Right cardiac atrium (tissue), 5 donors: ENCODE measurements at regions not wholly inside any gene's neighbourhood (a gene's known extent, or its start where the extent isn't known, plus 50 kb on each side); places are given as distances from the start of the nearest gene placed in this dataset.
"Not testable (repeated sequence)": the region's sequence is repeated elsewhere in the genome, so short reads cannot be mapped to it uniquely, and the experiment has no call there.

Experiments used
- ATAC-seq, 2 donors: fragments of 200-7000 bp; cut with Tn5 transposase; one replicate each; pipeline versions ENCODE4 v1.8.0 to v1.9.1; 2020; ENCODE audit warnings: moderate library complexity in 2 of 2, mild to moderate bottlenecking in 1 of 2
- DNase-seq, 3 donors: peaks; one replicate each; pipeline ENCODE4 v3.0.0-alpha.2; 2020
- H3K27ac ChIP-seq: one replicate; pipeline ENCODE4 v1.5.1; 2013; ENCODE audit warnings: mild to moderate bottlenecking, low read length, control low read depth, moderate library complexity
- H3K27me3 ChIP-seq: one replicate; pipeline ENCODE4 v1.6.1; 2013; ENCODE audit not compliant: control insufficient read depth, insufficient read depth
- H3K4me1 ChIP-seq: one replicate; pipeline ENCODE4 v1.6.1; 2013; ENCODE audit warnings: low read length; ENCODE audit not compliant: control insufficient read depth, insufficient read depth
- H3K4me3 ChIP-seq: one replicate; pipeline ENCODE4 v1.5.1; 2013; ENCODE audit warnings: low read length, control low read depth
- H3K9me3 ChIP-seq: one replicate; pipeline ENCODE4 v1.6.1; 2013; ENCODE audit warnings: low read length; ENCODE audit not compliant: control insufficient read depth
- WGBS: extraction: QIAGEN DNeasy Blood & Tissue Kit; methylation state at CpG from one replicate; pipeline ENCODE4 v1.1.7; 2013; 5-methylcytosine and 5-hydroxymethylcytosine counted together
- intact Hi-C, 4 donors: fragments of 100-400 bp; cut with DNase I; formaldehyde crosslinking; loops; one replicate each; pipeline versions ENCODE4 v1.11.0 to v1.14.0; 2022 to 2023
- donor health status: healthy with polysubstance abuse.
- donor health status: DM: no; HTN: yes; CAD: no.
- donor health status: DM: no; HTN: no; CAD: no.
- donor health status: DM: no; HTN: yes; CAD: no; lungs with severe emphysema.
- donor health status: DM: yes; HTN: yes; CAD: no.

DNA sequence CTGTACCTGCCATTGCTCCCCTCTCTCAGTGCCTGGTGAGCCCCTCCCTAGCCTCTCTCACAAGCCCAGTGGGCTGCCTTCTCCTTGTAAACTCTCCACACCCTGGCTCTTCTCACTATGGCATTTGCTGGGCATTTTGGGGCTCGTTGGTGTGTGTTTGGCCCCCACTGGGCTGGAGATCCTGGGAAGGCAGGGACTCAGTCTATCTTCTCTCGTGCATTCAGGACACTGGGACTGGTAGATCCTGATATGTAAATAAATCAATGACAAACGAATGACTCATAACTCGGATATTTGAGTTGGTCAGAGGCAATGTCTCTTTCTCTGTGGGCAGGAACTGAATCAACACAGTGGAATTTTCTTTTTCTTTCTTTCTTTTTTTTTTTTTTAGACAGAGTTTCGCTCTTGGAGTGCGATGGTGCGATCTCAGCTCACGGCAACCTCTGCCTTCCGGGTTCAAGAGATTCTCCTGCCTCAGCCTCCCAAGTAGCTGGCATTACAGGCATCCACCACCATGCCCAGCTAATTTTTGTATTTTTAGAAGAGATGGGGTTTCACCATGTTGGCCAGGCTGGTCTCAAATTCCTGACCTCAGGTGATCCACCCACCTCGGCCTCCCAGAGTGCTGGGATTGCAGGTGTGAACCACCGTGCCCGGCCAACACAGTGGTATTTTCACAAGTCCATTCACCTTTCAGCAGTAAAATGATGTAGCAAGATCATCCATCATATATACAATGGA lies 144.6 kb upstream of the SPRED2 start:
- DNase-seq (no peak), ATAC-seq (peak in 1 of 2 donors; percentile 13)
- Histone ChIP-seq H3K4me3 (no peak overlapping the region), H3K4me1 (no peaks in the 10 kb centered on the region), H3K27me3 (no peaks in the 10 kb centered on the region), H3K9me3 (no peaks in the 10 kb centered on the region), H3K27ac (no peak overlapping the region)
- 63% methylated on average over 12 of the region's 12 CpGs for WGBS
- intact Hi-C loops: no loop called here

- intact Hi-C loops: no loop called here
Measured at GRCh38 chr2:65576278-65576677, 143.9 kb upstream of the SPRED2 start.

GRCh38 chr2:65574993-65575392 lies 142.6 kb upstream of the SPRED2 start:
- DNase-seq (no peak), ATAC-seq (peak in 1 of 2 donors; percentile 41)
- Histone ChIP-seq H3K4me3 (no peak overlapping the region), H3K4me1 (no peaks in the 10 kb centered on the region), H3K27me3 (no peaks in the 10 kb centered on the region), H3K9me3 (no peaks in the 10 kb centered on the region), H3K27ac (no peak overlapping the region)
- intact Hi-C loops: loop anchor here in 2 of 4 donors (5.0 kb wide), 2 partner anchors 308 to 313 kb away; no protein-coding TSS in a partner anchor
- WGBS: 34% methylated on average over 4 of the region's 4 CpGs

More at GRCh38 chr2:65576278-65576677, 143.9 kb upstream of the SPRED2 start:
- ATAC-seq (no peak), DNase-seq (no peak)
- Histone ChIP-seq H3K27ac (no peak overlapping the region), H3K9me3 (no peaks in the 10 kb centered on the region), H3K27me3 (no peaks in the 10 kb centered on the region), H3K4me3 (no peak overlapping the region), H3K4me1 (no peaks in the 10 kb centered on the region)
- 72% methylated on average over 1 of the region's 1 CpG for WGBS

DNA sequence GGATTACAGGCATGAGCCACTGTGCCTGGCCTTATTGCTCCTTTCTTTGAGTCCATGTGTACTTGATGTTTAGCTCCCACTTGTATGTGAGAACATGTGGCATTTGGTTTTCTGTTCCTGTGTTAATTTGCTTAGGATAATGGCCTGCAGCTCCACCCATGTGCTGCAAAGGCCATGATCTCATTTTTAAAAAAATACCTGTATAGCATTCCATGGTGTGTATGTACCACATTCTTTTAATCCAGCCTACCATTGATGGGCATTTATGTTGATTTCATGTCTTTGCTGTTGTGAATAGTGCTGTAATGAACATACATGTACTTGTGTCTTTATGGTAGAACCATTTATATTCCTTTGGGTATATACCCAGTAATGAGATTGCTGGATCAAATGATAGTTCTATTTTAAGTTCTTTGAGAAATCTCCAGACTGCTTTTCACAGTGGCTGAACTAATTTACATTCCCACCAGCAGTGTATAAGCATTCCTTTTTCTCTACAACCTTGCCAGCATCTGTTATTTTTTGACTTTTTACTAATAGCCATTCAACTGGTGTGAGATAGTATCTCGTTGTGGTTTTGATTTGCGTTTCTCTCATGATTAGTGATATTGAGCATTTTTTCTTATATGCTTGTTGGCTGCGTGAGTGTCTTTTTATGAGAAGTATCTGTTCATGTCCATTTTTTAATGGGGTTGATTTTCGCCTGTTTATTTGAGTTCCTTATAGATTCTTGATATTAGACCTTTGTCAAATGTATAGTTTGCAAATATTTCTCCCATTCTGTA lies 136.4 kb upstream of the SPRED2 start:
- intact Hi-C loops: loop anchor here in 1 of 4 donors (10.0 kb wide), 1 partner anchor 654 kb away; no protein-coding TSS in a partner anchor
- not testable (repeated sequence) for H3K4me3 ChIP-seq, DNase-seq, H3K27me3 ChIP-seq, H3K4me1 ChIP-seq, ATAC-seq, H3K27ac ChIP-seq, H3K9me3 ChIP-seq
- 81% methylated on average over 4 of the region's 4 CpGs for WGBS

GRCh38 chr2:65566617-65567016 lies 134.2 kb upstream of the SPRED2 start:
- Histone ChIP-seq H3K9me3 (no peaks in the 10 kb centered on the region), H3K4me1 (no peaks in the 10 kb centered on the region), H3K27me3 (no peaks in the 10 kb centered on the region), H3K27ac (no peak overlapping the region), H3K4me3 (peak overlapping the region; percentile 22)
- intact Hi-C loops: loop anchor here in 1 of 4 donors (10.0 kb wide), 1 partner anchor 652 kb away; no protein-coding TSS in a partner anchor
- peak; percentile 37 to 42 for ATAC-seq
- 32% methylated on average over 9 of the region's 9 CpGs for WGBS
- no peak for DNase-seq

- H3K4me3 ChIP-seq: no peak overlapping the region
- ATAC-seq (peak; percentile 15 to 25), DNase-seq (peak in 1 of 3 donors; percentile 64)
- H3K27me3 ChIP-seq: no peaks in the 10 kb centered on the region
- H3K9me3 ChIP-seq: no peaks in the 10 kb centered on the region
- 65% methylated on average over 8 of the region's 8 CpGs for whole genome bisulfite sequencing
- H3K4me1 ChIP-seq: no peaks in the 10 kb centered on the region
- no peak overlapping the region for H3K27ac ChIP-seq
- intact Hi-C loops: loop anchor here in 1 of 4 donors (10.0 kb wide), 1 partner anchor 651 kb away; no protein-coding TSS in a partner anchor
Measured at GRCh38 chr2:65565681-65566080, 133.3 kb upstream of the SPRED2 start.

DNA sequence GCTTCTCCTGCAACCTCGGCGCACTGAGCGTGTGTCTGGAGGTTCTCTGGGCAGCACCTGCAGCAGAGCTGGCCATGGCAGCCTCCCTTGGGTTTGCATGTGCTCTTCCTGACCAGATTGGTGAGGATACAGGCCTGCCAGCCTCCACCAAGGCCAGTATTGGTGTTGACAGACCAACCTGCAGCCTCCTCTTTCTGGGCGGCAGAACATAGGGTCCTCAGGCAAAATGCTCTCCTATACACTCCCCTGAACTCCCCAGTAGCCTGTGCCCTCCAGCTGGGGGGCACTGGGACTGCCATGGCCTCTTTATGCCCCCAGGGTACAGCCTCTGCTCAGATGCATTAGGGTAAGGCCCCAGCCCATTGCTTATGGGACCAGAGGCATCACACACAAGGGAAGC lies 131.9 kb upstream of the SPRED2 start:
- WGBS: 99% methylated on average over 4 of the region's 4 CpGs
- H3K9me3 ChIP-seq: no peaks in the 10 kb centered on the region
- no peaks in the 10 kb centered on the region for H3K4me1 ChIP-seq
- no peaks in the 10 kb centered on the region for H3K27me3 ChIP-seq
- no peak overlapping the region for H3K4me3 ChIP-seq
- no peak overlapping the region for H3K27ac ChIP-seq
- ATAC-seq (no peak), DNase-seq (no peak)
- intact Hi-C loops: loop anchor here in 1 of 4 donors (10.0 kb wide), 1 partner anchor 649 kb away; no protein-coding TSS in a partner anchor

DNA sequence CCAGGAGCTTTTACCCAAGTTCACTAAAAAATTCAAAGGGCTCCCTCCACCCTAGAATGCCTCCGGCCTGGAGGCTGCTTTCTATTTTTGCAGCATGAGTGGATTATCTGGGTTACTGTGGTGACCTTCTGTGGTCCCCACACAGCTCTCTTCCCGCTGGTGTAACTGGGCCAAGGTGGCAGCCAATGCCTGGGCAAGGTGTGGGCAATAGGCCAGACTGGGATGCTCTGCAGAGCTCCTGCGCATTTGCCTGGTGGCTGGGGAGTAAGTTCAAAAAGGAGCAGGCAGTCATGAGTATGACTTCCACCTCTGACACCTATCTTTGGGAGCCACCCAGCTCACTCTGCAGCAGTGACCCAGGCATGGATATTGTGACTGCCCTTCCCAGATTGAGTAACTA lies 130.5 kb upstream of the SPRED2 start:
- intact Hi-C loops: loop anchor here in 1 of 4 donors (10.0 kb wide), 1 partner anchor 648 kb away; no protein-coding TSS in a partner anchor

DNA sequence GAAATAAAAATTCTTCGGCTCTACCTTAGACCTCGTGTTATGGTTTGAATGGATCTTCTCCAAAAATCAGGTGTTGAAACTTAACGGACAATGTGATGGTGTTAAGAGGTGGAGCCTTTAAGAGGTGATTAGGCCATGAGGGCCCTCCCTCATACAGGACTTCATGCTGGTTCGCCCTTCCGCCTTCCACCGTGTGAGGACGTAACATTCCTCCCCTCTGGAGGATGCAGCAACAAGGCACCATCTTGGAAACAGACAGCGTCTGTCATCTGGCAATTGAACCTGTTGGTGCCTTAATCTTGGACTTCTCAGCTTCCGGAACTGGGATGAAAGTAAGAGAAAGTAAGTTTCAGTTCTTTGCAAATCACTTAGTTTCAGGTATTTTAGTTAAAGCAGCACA lies 126.3 kb upstream of the SPRED2 start:
- intact Hi-C loops: loop anchor here in 2 of 4 donors (5.0 to 10.0 kb wide), 2 partner anchors 124 to 291 kb away; partner anchors contain the start of gene SPRED2 (in 1 of the 2)
- no peaks in the 10 kb centered on the region for H3K9me3 ChIP-seq
- no peak overlapping the region for H3K27ac ChIP-seq
- no peaks in the 10 kb centered on the region for H3K4me1 ChIP-seq
- DNase-seq (no peak), ATAC-seq (no peak)
- no peak overlapping the region for H3K4me3 ChIP-seq
- H3K27me3 ChIP-seq: no peaks in the 10 kb centered on the region
- WGBS: 79% methylated on average over 9 of the region's 9 CpGs

More for the DNA sequence above, 130.5 kb upstream of the SPRED2 start:
- Histone ChIP-seq H3K27me3 (no peaks in the 10 kb centered on the region), H3K9me3 (no peaks in the 10 kb centered on the region), H3K4me1 (no peaks in the 10 kb centered on the region), H3K27ac (no peak overlapping the region), H3K4me3 (no peak overlapping the region)
- DNase-seq: no peak
- 59% methylated on average over 3 of the region's 3 CpGs for WGBS
- peak in 1 of 2 donors; percentile 50 for ATAC-seq

- no peak overlapping the region for H3K27ac ChIP-seq
- no peaks in the 10 kb centered on the region for H3K9me3 ChIP-seq
- 87% methylated on average over 5 of the region's 5 CpGs for WGBS
- intact Hi-C loops: loop anchor here in 2 of 4 donors (5.0 to 10.0 kb wide), 2 partner anchors 123 to 291 kb away; partner anchors contain the start of gene SPRED2 (in 1 of the 2)
- no peaks in the 10 kb centered on the region for H3K4me1 ChIP-seq
- ATAC-seq: no peak
- H3K27me3 ChIP-seq: no peaks in the 10 kb centered on the region
- DNase-seq: no peak
- no peak overlapping the region for H3K4me3 ChIP-seq
Measured at GRCh38 chr2:65557616-65558573, 125.5 kb upstream of the SPRED2 start.
